ENCODE measurements at regions not wholly inside any gene's neighbourhood (a gene's known extent, or its start where the extent isn't known, plus 50 kb on each side); places are given as distances from the start of the nearest gene placed in this dataset.
A peak's percentile ranks its signal among the peaks of the same experiment; 100 is the strongest.

DNA sequence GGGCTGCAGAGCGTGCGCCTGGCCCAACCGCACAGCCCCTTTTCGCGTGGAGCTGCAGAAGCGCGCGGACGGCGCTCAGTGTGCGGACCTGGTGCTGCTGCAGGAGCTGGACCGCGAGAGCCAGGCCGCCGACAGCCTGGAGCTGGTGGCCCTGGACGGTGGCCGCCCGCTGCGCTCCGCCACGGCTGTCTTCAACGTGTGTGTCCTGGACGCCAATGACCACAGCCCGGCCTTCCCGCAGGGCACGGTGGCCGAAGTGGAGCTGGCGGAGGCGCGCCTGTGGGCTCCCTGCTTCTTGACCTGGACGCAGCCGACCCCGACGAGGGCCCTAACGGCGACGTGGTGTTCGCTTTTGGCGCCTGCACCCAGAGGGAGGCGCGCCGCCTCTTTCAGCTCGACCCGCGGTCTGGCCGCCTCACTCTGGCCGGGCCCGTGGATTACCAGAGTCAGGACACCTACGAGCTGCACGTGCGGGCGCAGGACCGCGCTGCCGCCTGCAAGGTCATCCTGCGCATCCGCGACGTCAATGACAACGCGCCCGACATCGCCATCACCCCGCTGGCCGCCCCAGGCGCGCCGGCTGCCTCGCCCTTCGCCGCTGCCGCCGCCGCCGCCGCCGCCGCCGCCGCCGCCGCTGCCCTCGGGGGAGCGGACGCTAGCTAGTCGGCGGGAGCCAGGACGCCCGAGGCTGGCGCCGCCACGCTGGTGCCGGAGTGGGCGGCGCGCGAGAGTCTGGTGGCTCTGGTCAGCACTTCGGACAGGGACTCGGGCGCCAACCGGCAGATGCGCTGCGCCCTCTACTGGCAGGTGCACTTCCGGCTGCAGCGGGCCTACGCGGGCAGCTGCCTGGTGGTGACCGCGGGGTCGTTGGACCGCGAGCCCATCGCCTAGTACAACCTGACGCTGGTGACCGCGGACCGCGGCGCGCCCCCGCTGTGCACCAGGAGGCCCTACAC, 172.2 kb downstream of the OLFM4 start:
- no peak overlapping the region for H3K4me2 ChIP-seq (ENCODE audit: insufficient read depth, low read length)
- no peaks in the 10 kb centered on the region for H3K36me3 ChIP-seq (ENCODE audit: control insufficient read depth in 2 of 2, extremely low read depth in 1 of 2, insufficient read depth in 2 of 2, low read length in 2 of 2)
- H3K4me1 ChIP-seq (ENCODE audit: control insufficient read depth, extremely low read depth, insufficient read depth, low read length): no peaks in the 10 kb centered on the region
- no peaks in the 10 kb centered on the region for H3K9me3 ChIP-seq (replicated peaks; ENCODE audit: control insufficient read depth, insufficient read depth, low read length)
- no TSS peak for BruUV-seq (replicated peaks)
- no peak for FAIRE-seq
- no peaks in the 10 kb centered on the region for H3K27me3 ChIP-seq (ENCODE audit: control insufficient read depth in 2 of 2, insufficient read depth in 2 of 2, low read length in 2 of 2)
- POLR2A ChIA-PET: no interaction called here
- H3K79me2 ChIP-seq (ENCODE audit: control insufficient read depth, insufficient read depth, low read length): no peaks in the 10 kb centered on the region
- no peak overlapping the region for H2AFZ ChIP-seq (ENCODE audit: low read depth, low read length)
- H3K4me3 ChIP-seq (replicated peaks in 1 of 3; ENCODE audit: insufficient read depth in 1 of 3, low read depth in 1 of 3, low read length in 3 of 3): no peak overlapping the region
- no peak for DNase-seq (ENCODE audit: low read depth, low spot score)
- intact Hi-C loops (cut with micrococcal nuclease): no loop called here
- H3K9me1 ChIP-seq (replicated peaks; ENCODE audit: control insufficient read depth, extremely low read depth, insufficient read depth, low read length): no peaks in the 10 kb centered on the region
- H3K9ac ChIP-seq (replicated peaks; ENCODE audit: extremely low read depth, insufficient read depth, low read length): no peak overlapping the region
- TF ChIP-seq POLR2AphosphoS5 (IDR thresholded peaks at IDR 0.05; ENCODE audit: insufficient read depth, low read depth, low read length): no peak
- TF ChIP-seq, protein P1, sequence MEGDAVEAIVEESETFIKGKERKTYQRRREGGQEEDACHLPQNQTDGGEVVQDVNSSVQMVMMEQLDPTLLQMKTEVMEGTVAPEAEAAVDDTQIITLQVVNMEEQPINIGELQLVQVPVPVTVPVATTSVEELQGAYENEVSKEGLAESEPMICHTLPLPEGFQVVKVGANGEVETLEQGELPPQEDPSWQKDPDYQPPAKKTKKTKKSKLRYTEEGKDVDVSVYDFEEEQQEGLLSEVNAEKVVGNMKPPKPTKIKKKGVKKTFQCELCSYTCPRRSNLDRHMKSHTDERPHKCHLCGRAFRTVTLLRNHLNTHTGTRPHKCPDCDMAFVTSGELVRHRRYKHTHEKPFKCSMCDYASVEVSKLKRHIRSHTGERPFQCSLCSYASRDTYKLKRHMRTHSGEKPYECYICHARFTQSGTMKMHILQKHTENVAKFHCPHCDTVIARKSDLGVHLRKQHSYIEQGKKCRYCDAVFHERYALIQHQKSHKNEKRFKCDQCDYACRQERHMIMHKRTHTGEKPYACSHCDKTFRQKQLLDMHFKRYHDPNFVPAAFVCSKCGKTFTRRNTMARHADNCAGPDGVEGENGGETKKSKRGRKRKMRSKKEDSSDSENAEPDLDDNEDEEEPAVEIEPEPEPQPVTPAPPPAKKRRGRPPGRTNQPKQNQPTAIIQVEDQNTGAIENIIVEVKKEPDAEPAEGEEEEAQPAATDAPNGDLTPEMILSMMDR (IDR thresholded peaks at IDR 0.05; ENCODE audit: extremely low read depth in 1 of 2, insufficient read depth in 1 of 2, low read depth in 1 of 2, low read length in 2 of 2): peak; percentile 15 to 41
- CTCF ChIA-PET: no interaction called here
- dilution Hi-C loops (cut with MboI; ENCODE audit: extremely low pct_ligation_motif_present, low sequenced_read_pairs): no loop called here
- no peaks in the 10 kb centered on the region for H4K20me1 ChIP-seq (replicated peaks; ENCODE audit: control insufficient read depth, extremely low read depth, insufficient read depth, low read length)
- no peak overlapping the region for H3K27ac ChIP-seq (ENCODE audit: insufficient read depth, low read depth, low read length)

- Histone ChIP-seq H3K79me2 (ENCODE audit: control insufficient read depth, insufficient read depth, low read length) (no peaks in the 10 kb centered on the region), H3K4me1 (ENCODE audit: control insufficient read depth, extremely low read depth, insufficient read depth, low read length) (no peaks in the 10 kb centered on the region), H3K36me3 (ENCODE audit: control insufficient read depth in 2 of 2, extremely low read depth in 1 of 2, insufficient read depth in 2 of 2, low read length in 2 of 2) (no peaks in the 10 kb centered on the region), H3K9me3 (replicated peaks; ENCODE audit: control insufficient read depth, insufficient read depth, low read length) (no peaks in the 10 kb centered on the region), H3K27ac (ENCODE audit: insufficient read depth, low read depth, low read length) (no peak overlapping the region), H3K4me3 (replicated peaks in 1 of 3; ENCODE audit: insufficient read depth in 1 of 3, low read depth in 1 of 3, low read length in 3 of 3) (no peak overlapping the region), H3K4me2 (ENCODE audit: insufficient read depth, low read length) (no peak overlapping the region), H3K9ac (replicated peaks; ENCODE audit: extremely low read depth, insufficient read depth, low read length) (no peak overlapping the region), H4K20me1 (replicated peaks; ENCODE audit: control insufficient read depth, extremely low read depth, insufficient read depth, low read length) (no peaks in the 10 kb centered on the region), H2AFZ (ENCODE audit: low read depth, low read length) (no peak overlapping the region), H3K9me1 (replicated peaks; ENCODE audit: control insufficient read depth, extremely low read depth, insufficient read depth, low read length) (no peaks in the 10 kb centered on the region), H3K27me3 (ENCODE audit: control insufficient read depth in 2 of 2, insufficient read depth in 2 of 2, low read length in 2 of 2) (no peaks in the 10 kb centered on the region)
- BruUV-seq (replicated peaks): no TSS peak
- intact Hi-C loops (cut with micrococcal nuclease) (no loop called here), dilution Hi-C loops (cut with MboI; ENCODE audit: extremely low pct_ligation_motif_present, low sequenced_read_pairs) (no loop called here)
- TF ChIP-seq, protein P1 (IDR thresholded peaks at IDR 0.05; ENCODE audit: extremely low read depth in 1 of 2, insufficient read depth in 1 of 2, low read depth in 1 of 2, low read length in 2 of 2): peak in 1 of 2 donors; percentile 13
- TF ChIP-seq EZH2 (IDR thresholded peaks at IDR 0.05; ENCODE audit: borderline replicate concordance, low read depth, low read length, severe bottlenecking): no peak
- DNase-seq (ENCODE audit: low read depth, low spot score) (no peak), FAIRE-seq (no peak)
- ChIA-PET CTCF (no interaction called here), POLR2A (no interaction called here)
These were observed 173.0 kb downstream of the OLFM4 start for GRCh38 chr13:53201454-53202225.
